ENCODE measurements at regions not wholly inside any gene's neighbourhood (a gene's known extent, or its start where the extent isn't known, plus 50 kb on each side); places are given as distances from the start of the nearest gene placed in this dataset.
"Not testable (repeated sequence)": the region's sequence is repeated elsewhere in the genome, so short reads cannot be mapped to it uniquely, and the experiment has no call there.

DNA sequence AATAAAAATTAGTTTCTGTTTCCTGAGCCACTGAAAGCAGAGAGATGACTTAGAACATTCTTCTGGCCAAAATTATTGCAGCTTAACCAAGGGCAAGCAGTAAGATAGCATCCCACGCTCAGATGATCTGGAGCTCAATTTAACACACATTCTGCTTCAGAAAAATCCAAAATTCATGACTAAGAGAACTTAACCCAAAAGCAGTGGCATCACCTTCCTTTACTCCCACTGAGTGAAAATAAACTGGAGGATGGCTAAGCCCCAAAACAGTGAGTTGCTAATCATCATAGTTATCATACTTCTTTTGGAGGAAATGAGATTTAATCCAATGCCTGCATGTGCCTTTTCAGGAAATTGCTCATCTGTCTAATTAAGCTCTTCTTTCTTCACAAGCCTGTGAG lies 195.4 kb downstream of the DUSP6 start:
- DNase-seq, result no peak
- peaks cover 30% of the 10 kb centered on the region for H3K36me3 Mint-ChIP-seq (ENCODE audit: low read depth)
- H3K27ac Mint-ChIP-seq, result peak overlapping the region; percentile 77
- no peak overlapping the region for H3K4me3 Mint-ChIP-seq
- H3K27me3 Mint-ChIP-seq, result no peaks in the 10 kb centered on the region
- CTCF ChIA-PET, result interaction anchor here (0.9 to 2.0 kb wide), 7 partner anchors 20 to 193 kb away, joined by 3 to 9 read pairs (median 3); no protein-coding TSS in a partner anchor
- peaks cover 14% of the 10 kb centered on the region for H3K9me3 Mint-ChIP-seq
- POLR2A ChIA-PET, result interaction anchor here (0.7 to 2.6 kb wide), 10 partner anchors 19 to 195 kb away, joined by 3 to 22 read pairs (median 5); partner anchors contain the start of gene DUSP6
- H3K4me1 Mint-ChIP-seq, result peaks cover 28% of the 10 kb centered on the region

DNA sequence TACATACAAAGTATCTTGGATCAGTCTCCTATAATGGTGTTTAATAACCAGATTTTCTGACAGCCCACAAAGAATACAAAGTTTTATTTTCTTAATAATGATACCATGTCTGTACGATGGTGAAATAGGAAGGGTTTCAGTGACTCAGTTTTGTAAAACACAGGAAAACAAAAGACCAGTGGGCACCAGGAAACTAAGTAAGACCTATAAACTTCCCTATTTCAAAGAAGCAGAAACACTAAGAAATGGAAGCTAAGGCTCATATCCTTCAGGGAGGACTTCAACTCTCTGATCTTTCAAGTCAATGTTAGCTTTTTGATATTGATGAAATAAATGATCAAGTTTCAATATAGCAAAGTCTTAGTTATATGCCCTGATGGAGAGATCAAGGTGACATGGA lies 196.0 kb downstream of the DUSP6 start:
- POLR2A ChIA-PET, result interaction anchor here (0.7 to 2.6 kb wide), 10 partner anchors 19 to 196 kb away, joined by 3 to 22 read pairs (median 5); partner anchors contain the start of gene DUSP6
- Mint-ChIP-seq H3K9me3 (peaks cover 14% of the 10 kb centered on the region), H3K27me3 (no peaks in the 10 kb centered on the region), H3K27ac (peak overlapping the region; percentile 77), H3K4me3 (no peak overlapping the region), H3K36me3 (ENCODE audit: low read depth) (peaks cover 30% of the 10 kb centered on the region), H3K4me1 (peaks cover 28% of the 10 kb centered on the region)
- CTCF ChIA-PET, result interaction anchor here (0.9 to 2.0 kb wide), 7 partner anchors 19 to 193 kb away, joined by 3 to 9 read pairs (median 3); no protein-coding TSS in a partner anchor
- no peak for DNase-seq

DNA sequence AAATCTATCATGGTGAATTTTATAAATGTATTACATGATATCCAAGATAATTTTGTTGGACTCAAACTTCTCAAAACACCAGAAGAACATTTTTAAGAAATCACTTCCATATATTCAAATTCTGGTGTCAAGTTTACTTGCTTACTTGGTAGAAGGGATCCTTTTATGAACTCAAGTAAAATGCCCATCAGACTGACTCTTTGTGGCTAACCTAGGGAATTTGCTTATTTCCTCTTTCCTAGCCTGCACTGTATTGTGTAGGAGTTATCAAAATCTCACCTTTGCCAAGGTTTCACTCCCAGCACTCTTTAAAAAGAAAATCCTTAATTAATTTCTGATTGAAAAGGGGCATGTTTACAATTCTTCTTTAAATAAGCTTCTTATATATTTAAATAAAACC lies 196.5 kb downstream of the DUSP6 start:
- Mint-ChIP-seq H3K27ac (no peak overlapping the region), H3K9me3 (peaks cover 15% of the 10 kb centered on the region), H3K4me1 (peaks cover 28% of the 10 kb centered on the region), H3K36me3 (ENCODE audit: low read depth) (peaks cover 31% of the 10 kb centered on the region), H3K27me3 (no peaks in the 10 kb centered on the region), H3K4me3 (no peak overlapping the region)
- ChIA-PET CTCF (interaction anchor here (0.9 to 2.0 kb wide), 3 partner anchors 19 to 191 kb away, joined by 3 to 9 read pairs (median 3); no protein-coding TSS in a partner anchor), POLR2A (interaction anchor here (1.5 to 2.6 kb wide), 5 partner anchors 20 to 196 kb away, joined by 5 to 22 read pairs (median 6); partner anchors contain the start of gene DUSP6)
- no peak for DNase-seq

DNA sequence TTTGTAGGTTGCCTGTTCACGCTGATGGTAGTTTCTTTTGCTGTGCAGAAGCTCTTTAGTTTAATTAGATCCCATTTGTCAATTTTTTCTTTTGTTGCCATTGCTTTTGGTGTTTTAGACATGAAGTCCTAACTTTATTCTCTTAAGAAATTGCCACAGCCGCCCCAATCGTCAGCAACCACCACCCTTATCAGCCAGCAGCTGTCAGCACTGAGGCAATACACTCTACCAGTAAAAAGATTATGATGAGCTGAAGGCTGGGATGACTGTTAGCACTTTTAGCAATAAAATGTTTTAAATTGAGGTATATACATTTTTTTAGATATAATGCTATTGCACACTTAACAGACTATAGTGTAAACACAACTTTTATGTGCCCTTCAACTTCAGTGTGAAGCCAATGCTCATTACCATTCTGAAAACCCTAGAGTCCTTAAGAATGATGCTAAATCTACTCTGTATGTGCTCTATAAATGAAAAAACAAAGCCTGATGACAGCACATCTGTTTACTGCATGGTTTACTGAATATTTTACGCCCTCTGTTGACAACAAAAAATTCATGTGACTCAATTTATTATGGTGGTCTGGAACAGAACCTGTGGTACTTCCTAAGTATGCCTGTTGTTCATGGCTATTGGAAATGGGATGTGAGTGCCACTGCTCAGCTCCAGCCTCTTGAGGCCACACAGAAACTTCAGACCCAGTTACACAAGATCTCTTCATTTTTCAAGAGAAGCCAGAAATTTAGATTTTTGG lies 197.4 kb downstream of the DUSP6 start:
- Mint-ChIP-seq H3K4me1 (peaks cover 28% of the 10 kb centered on the region), H3K27ac (peak overlapping the region; percentile 6), H3K36me3 (ENCODE audit: low read depth) (peaks cover 32% of the 10 kb centered on the region), H3K27me3 (no peaks in the 10 kb centered on the region), H3K9me3 (peaks cover 16% of the 10 kb centered on the region), H3K4me3 (no peak overlapping the region)
- no peak for DNase-seq
- ChIA-PET CTCF (interaction anchor here (0.9 to 1.2 kb wide), 2 partner anchors 11 to 90 kb away, joined by 3 read pairs; no protein-coding TSS in a partner anchor), POLR2A (interaction anchor here (1.3 kb wide), 1 partner anchor 90 kb away, joined by 6 read pairs; no protein-coding TSS in a partner anchor)

DNA sequence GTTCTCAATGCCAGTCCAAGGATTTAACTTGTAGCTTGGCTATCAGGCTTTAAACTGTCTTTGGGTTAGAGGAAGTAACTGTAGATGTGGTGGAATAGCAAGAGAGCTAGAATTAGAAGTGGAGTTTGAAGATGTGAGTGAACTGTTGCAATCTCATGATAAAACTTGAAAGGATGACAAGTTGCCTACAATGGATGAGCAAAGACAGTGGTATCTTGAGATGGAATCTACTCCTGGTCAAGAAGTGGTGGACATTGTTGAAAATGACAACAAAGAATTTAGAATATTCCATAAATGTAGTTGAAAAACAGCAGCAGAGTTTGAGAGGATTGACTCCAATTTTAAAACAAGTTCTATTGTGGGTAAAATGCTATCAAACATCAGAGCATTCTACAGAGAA lies 199.0 kb downstream of the DUSP6 start:
- Mint-ChIP-seq H3K27me3 (no peaks in the 10 kb centered on the region), H3K4me3 (no peak overlapping the region), H3K27ac (no peak overlapping the region), H3K4me1 (peaks cover 27% of the 10 kb centered on the region), H3K9me3 (peaks cover 20% of the 10 kb centered on the region), H3K36me3 (ENCODE audit: low read depth) (peaks cover 32% of the 10 kb centered on the region)
- no peak for DNase-seq
- POLR2A ChIA-PET, result no interaction called here
- CTCF ChIA-PET, result no interaction called here

DNA sequence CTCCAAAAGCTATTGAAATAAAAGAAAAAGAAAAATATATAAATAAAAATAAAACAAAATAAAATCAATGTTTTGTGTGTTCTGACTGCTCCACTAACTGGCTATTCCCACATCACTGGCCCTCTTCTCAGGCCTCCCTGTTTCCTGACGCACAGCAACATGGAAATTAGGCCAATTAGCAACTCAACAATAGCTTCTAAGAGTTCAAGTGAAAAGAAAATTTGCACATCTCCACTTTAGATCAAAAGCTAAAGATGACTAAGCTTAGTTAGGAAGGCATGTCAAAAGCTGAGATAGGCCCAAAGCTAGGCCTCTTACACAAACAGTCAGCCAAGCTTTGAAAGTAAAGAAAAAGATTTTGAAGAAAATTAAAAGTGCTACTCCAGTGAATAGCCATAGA lies 200.8 kb downstream of the DUSP6 start:
- peaks cover 21% of the 10 kb centered on the region for H3K9me3 Mint-ChIP-seq
- DNase-seq, result no peak
- H3K27me3 Mint-ChIP-seq, result no peaks in the 10 kb centered on the region
- no peak overlapping the region for H3K4me3 Mint-ChIP-seq
- H3K4me1 Mint-ChIP-seq, result peaks cover 14% of the 10 kb centered on the region
- peaks cover 31% of the 10 kb centered on the region for H3K36me3 Mint-ChIP-seq (ENCODE audit: low read depth)
- POLR2A ChIA-PET, result interaction anchor here (1.1 to 1.5 kb wide), 3 partner anchors 8 to 76 kb away, joined by 3 to 5 read pairs (median 4); no protein-coding TSS in a partner anchor
- H3K27ac Mint-ChIP-seq, result no peak overlapping the region
- CTCF ChIA-PET, result interaction anchor here (1.0 kb wide), 1 partner anchor 20 kb away, joined by 3 read pairs; no protein-coding TSS in a partner anchor

DNA sequence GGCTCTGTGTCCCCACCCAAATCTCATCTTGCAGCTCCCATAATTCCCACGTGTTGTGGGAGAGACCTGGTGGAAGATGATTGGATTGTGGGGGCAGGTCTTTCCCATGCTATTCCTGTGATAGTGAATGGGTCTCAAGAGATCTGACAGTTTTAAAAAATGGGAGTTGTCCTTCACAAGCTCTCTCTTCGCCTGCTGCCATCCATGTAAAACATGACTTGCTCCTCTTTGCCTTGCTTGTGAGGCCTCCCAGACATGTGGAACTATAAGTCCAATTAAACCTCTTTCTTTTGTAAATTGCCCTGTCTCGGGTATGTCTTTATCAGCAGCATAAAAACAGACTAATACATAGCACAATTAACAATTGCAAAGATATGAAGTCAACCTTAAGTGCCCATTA lies 201.5 kb downstream of the DUSP6 start:
- ChIA-PET CTCF (interaction anchor here (1.0 kb wide), 1 partner anchor 20 kb away, joined by 3 read pairs; no protein-coding TSS in a partner anchor), POLR2A (interaction anchor here (1.4 kb wide), 1 partner anchor 10 kb away, joined by 4 read pairs; no protein-coding TSS in a partner anchor)
- H3K4me3 Mint-ChIP-seq, DNase-seq, H3K27ac Mint-ChIP-seq, H3K4me1 Mint-ChIP-seq, H3K27me3 Mint-ChIP-seq: not testable (repeated sequence)
- peaks cover 29% of the 10 kb centered on the region for H3K36me3 Mint-ChIP-seq (ENCODE audit: low read depth)
- H3K9me3 Mint-ChIP-seq, result peaks cover 23% of the 10 kb centered on the region

DNA sequence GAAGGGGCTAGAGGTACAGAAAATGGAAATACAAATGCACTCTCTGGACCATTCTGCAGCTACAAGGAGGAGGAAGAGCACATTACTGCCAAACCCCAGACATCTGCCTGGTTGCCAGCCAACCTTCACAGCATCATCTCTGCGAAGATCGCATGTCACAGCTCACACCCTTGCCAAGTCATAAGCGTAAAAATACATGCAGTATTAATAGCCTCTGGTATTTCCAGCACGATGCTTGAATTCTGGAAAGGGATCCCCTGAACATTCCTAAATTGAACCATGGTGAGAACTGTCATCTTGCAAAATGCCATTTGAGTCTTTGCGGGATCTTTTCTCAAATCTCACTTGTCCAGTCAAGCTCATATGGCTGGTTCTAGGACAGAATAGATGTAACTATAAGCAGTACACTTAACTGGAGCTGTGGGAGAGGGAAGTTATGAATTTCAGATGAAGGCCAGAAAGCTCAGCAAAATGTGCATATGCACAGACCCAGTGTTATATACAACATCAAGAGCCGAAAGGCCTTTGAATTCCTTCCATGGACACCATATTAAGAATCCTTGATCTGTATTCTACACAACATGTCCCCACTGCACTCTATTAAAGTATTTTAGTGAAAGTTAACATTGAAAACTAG lies 211.6 kb downstream of the DUSP6 start:
- POLR2A ChIA-PET, result interaction anchor here (0.9 kb wide), 1 partner anchor 22 kb away, joined by 4 read pairs; no protein-coding TSS in a partner anchor
- Mint-ChIP-seq H3K9me3 (no peaks in the 10 kb centered on the region), H3K27me3 (no peaks in the 10 kb centered on the region), H3K4me1 (peaks cover 37% of the 10 kb centered on the region), H3K4me3 (no peak overlapping the region), H3K27ac (no peak overlapping the region), H3K36me3 (ENCODE audit: low read depth) (peaks cover 8% of the 10 kb centered on the region)
- no peak for DNase-seq
- CTCF ChIA-PET, result no interaction called here

DNA sequence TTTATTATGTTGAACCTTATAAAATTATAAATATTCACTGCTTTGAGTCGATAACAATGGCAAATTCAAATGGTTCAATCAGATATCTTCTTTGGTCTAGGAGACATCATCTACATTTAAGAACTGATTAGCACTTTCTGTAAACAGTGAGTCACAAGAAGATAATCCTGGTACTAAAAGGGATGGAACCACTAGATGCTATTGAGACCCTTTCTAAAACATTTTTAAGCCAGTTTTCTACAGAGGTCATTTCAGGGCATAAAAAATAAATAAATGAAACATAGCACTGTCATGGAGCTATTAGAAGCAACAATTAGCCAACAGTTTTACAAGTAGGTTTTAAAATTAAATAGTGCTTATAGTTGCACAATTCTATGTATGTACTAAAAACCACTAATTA lies 212.2 kb downstream of the DUSP6 start:
- Mint-ChIP-seq H3K27me3 (no peaks in the 10 kb centered on the region), H3K27ac (no peak overlapping the region), H3K4me3 (no peak overlapping the region), H3K4me1 (peaks cover 40% of the 10 kb centered on the region), H3K9me3 (no peaks in the 10 kb centered on the region), H3K36me3 (ENCODE audit: low read depth) (peaks cover 8% of the 10 kb centered on the region)
- no peak for DNase-seq
- ChIA-PET POLR2A (interaction anchor here (0.9 kb wide), 1 partner anchor 22 kb away, joined by 4 read pairs; no protein-coding TSS in a partner anchor), CTCF (no interaction called here)

DNA sequence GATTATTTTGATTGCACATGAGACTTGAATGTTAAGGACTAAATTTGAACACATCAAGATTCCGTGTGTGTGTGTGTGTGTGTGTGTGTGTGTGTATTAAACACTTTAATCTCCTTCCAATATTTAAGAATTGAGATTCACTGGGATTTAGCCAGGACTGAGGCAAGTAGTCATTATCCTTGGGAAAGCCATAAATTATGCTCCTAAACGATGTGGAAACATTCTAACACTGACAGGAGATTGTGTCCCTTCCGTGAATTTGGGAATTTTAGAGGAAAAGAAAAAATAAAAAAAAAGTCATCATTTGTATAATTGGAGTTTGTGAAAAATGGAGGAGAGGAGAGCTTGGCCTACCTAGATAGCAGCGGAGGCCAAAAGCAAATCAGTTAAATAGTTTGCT lies 212.9 kb downstream of the DUSP6 start:
- Mint-ChIP-seq H3K36me3 (ENCODE audit: low read depth) (peaks cover 8% of the 10 kb centered on the region), H3K9me3 (no peaks in the 10 kb centered on the region), H3K4me3 (no peak overlapping the region), H3K27ac (no peak overlapping the region), H3K27me3 (no peaks in the 10 kb centered on the region), H3K4me1 (peaks cover 40% of the 10 kb centered on the region)
- ChIA-PET CTCF (no interaction called here), POLR2A (no interaction called here)
- no peak for DNase-seq

DNA sequence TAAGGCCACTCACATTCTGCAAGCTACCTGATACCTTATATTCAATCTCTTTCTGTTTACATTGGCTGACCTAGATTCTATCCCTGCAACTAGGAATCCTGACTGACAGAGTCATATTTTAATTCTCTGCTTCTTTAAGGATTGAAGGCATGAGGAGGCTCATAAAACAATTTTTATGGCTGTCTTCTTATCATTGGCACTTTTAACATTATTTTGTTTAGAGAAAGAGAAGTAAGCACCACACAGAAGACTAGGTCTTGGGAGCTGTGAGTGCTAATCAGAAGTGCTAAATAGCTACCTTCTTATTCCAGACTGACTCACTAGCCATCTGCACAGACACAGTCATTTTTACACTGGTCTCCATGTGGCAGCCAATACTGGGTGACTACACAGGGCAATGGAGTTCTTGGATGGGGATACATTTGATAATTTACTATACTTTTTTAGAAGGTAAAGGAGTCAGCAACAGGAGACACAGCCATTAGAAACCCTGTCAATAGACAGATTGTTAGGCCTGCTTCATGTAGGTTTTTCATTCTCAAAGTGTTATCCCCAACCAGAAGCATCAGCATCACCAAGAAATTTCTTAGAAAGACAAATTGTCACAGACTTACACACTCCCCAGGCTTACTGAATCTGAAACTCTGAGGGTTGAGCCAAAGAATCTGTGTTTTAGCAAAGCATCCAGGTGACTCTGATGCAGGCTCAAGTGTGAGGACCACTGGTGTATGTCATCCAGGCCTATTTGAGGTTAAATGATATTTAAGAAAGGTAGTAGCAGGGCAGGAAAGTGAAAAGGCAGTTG lies 214.1 kb downstream of the DUSP6 start:
- CTCF ChIA-PET, result interaction anchor here (1.0 to 2.5 kb wide), 3 partner anchors 18 to 330 kb away, joined by 3 to 9 read pairs (median 3); no protein-coding TSS in a partner anchor
- Mint-ChIP-seq H3K9me3 (no peaks in the 10 kb centered on the region), H3K4me1 (peaks cover 40% of the 10 kb centered on the region), H3K4me3 (no peak overlapping the region), H3K36me3 (ENCODE audit: low read depth) (peaks cover 11% of the 10 kb centered on the region), H3K27me3 (no peaks in the 10 kb centered on the region), H3K27ac (peak overlapping the region; percentile 70)
- peak; percentile 27 for DNase-seq
- POLR2A ChIA-PET, result interaction anchor here (1.2 to 2.0 kb wide), 2 partner anchors 19 to 208 kb away, joined by 3 to 4 read pairs; no protein-coding TSS in a partner anchor

DNA sequence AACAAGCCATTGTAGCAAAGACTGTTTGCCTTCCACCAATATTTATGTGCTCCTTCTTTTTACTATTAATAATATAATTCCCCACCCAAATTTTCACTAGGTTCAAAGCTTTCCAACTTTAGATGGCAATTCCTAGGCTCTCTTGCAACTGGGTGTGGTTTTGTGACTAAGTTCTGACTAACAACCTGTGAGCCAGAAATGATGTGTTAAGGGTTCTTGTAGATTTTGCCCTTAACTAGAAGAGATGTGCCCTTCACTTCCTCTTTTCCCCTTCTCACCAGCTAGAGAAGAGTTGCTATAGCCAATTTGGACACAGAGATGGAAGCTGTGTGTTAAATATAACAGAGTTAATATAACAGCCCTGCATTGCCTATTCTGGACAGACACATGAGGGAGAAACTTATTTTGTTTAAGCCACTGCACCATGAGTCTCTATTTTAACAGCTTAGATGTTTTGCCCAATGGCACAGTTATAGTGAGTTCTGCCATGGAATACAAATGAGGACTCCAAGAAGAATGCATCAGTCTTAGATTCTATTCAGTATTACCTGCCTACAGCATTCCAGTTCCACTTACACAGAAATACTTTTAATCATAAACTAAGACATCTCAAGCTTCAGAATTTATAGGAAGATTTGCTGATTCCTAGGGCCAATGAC lies 216.2 kb downstream of the DUSP6 start:
- Mint-ChIP-seq H3K4me1 (peaks cover 40% of the 10 kb centered on the region), H3K9me3 (peaks cover 6% of the 10 kb centered on the region), H3K36me3 (ENCODE audit: low read depth) (peaks cover 13% of the 10 kb centered on the region), H3K27me3 (no peaks in the 10 kb centered on the region), H3K27ac (peak overlapping the region; percentile 41), H3K4me3 (no peak overlapping the region)
- POLR2A ChIA-PET, result interaction anchor here (0.6 to 2.1 kb wide), 7 partner anchors 20 to 215 kb away, joined by 3 to 9 read pairs (median 4); partner anchors contain the start of gene DUSP6
- CTCF ChIA-PET, result interaction anchor here (1.2 to 2.5 kb wide), 3 partner anchors 20 to 332 kb away, joined by 3 to 9 read pairs (median 3); no protein-coding TSS in a partner anchor
- DNase-seq, result no peak

Data from activated CD4-positive, alpha-beta memory T cell treated with anti-CD3 and anti-CD28 coated beads, Interleukin-2, amount 10 ng/mL, durations not matched to agents 7 days and 5 days (primary cell).